ENCODE measurements at regions not wholly inside any gene's neighbourhood (a gene's known extent, or its start where the extent isn't known, plus 50 kb on each side); places are given as distances from the start of the nearest gene placed in this dataset.

GRCh38 chr12:125470838-125471783 lies 405.9 kb downstream of the AACS start:
- TF ChIP-seq CTCF (IDR thresholded peaks at IDR 0.05; ENCODE audit: insufficient read depth, low read length, poor library complexity, severe bottlenecking) (no peak), EZH2phosphoT487 (conservative IDR thresholded peaks at IDR 0.05; ENCODE audit: low read length) (no peak)
